Activated CD4-positive, alpha-beta T cell treated with anti-CD3 and anti-CD28 coated beads, Interleukin-2, Interleukin-4, amounts not matched to agents 100 ng/mL and 50 ng/mL, durations not matched to agents 16 hours and 8 hours (primary cell): ENCODE measurements at regions not wholly inside any gene's neighbourhood (a gene's known extent, or its start where the extent isn't known, plus 50 kb on each side); places are given as distances from the start of the nearest gene placed in this dataset.
"Not testable (repeated sequence)": the region's sequence is repeated elsewhere in the genome, so short reads cannot be mapped to it uniquely, and the experiment has no call there.

Experiments used
- DNase-seq: peaks from one replicate; pipeline ENCODE4 v3.0.0-alpha.2; 2020; ENCODE audit warnings: low spot score

DNA sequence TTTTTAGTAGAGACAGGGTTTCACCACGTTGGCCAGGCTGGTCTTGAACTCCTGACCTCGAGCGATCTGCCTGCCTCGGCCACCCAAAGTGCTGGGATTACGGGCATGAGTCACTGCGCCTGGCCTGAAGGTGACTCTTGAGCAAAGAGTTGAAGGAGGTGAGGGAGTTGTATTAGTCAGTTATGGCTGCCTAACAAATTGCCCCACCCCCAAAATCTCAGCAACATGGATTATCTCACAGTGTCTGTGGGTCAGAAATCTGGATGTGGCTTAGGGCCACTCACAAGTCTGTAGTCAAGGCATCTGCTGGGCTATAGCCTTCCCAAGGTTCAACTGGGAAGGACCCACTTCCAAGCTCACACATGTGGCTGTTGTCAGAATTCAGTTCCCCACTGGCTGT, 52.8 kb upstream of the ADGRE5 start:
- no peak for DNase-seq

DNA sequence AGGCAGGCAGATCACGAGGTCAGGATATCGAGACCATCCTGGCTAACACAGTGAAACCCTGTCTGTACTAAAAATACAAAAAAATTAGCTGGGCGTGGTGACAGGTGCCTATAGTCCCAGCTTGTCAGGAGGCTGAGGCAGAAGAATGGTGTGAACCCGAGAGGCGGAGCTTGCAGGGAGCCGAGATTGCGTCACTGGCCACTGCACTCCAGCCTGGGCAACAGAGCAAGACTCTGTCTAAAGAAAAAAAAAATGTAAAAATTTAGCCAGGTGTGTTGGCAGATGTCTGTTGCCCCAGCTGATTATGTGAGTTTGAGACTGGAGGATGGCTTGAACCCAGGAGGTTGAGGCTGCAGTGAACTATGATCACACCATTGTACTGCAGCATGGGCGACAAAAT, 54.2 kb upstream of the ADGRE5 start:
- not testable (repeated sequence) for DNase-seq

DNA sequence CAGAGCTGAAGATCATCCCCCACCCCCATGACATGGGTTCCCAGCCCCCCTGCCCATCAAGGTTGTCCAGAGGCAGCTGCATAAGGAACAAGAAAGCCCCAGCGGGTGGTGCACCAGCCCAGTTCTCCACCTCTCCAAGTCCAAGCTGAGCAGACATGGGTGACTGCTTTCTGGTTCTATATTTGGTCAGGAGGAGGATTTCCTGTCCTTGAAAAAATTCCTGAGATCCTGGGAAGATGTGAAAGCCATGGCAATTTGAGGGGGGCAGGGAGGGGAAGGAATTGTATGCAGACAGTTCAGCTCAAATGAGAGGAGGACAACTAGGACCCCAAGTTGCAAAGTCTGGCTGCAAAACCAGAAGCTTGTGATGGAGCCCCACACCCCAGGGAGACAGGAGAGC, 55.4 kb upstream of the ADGRE5 start:
- DNase-seq: no peak

DNA sequence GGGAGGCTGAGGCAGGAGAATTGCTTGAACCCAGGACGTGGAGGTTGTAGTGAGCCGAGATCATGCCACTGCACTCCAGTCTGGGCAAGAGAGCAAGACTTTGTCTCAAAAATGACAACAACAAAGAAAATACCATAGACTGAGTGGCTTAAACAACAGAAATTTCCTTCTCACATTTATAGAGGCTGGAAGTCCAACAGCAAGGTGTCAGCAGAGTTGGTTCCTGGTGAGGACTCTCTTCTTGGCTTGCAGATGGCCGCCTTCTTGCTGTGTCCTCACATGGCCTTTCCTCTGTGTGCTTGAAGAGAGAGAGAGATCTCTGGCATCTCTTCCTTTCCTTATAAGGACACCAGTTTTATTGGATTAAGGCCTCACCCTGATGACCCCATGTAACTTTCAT, 56.1 kb upstream of the ADGRE5 start:
- no peak for DNase-seq

DNA sequence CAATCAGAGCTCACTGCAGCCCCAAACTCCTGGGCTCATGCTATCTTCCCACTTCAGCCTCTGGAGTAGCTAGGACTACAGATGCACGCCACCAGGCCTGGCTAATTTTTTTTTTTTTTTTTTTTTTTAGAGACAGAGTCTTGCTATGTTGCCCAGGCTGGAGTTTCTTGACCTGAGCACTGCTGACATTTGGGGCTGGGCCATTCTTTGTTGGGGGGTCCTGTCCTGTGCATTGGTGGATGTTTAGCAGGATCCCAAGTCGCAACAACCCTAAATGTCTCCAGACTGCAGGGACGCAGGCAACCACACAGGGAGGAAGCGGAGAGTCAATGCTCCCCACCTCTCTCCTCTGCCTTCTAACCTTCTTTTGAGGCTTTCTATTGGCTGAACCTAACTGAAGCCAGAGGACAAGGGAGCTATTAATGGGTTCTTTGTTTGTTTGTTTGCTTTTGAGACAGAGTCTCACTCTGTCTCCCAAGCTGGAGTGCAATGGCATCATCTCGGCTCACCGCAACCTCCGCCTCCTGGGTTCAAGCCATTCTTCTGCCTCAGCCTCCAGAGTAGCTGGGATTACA, 58.3 kb upstream of the ADGRE5 start:
- no peak for DNase-seq

DNA sequence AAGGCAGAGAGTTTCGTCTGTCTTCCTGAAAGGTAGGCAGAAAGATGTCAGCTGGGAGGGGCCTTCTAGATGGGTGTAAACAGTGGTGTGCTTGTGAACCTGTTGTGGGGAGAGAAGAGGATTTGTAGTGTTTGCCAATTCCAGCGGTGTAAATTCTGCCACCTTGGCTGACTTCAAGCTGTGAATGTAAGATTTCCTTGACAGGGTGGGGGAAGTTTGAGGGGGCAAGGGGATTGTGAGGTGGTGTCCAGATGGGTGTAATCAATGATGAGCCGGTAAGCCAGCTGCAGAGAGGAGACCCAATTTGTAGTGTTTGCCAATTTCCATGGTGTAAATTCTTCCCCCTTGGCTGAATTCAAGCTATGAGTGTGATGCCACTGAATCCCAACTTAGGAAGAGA, 61.0 kb upstream of the ADGRE5 start:
- no peak for DNase-seq

DNA sequence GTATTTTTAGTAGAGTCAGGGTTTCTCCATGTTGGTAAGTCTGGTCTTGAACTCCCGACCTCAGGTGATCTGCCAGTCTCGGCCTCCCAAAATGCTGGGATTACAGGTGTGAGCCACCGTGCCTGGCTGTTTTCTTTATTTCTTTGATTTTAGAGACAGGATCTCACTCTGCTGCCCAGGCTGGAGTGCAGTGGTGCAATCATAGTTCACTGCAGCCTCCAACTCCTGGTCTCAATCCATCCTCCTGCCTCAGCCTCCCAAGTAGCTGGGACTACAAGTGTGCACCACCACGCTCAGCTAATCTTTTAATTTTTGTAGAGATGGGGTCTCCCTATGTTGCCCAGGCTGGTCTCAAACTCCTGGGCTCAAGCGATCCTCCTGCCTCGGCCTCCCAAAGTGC, 61.5 kb upstream of the ADGRE5 start:
- not testable (repeated sequence) for DNase-seq

DNA sequence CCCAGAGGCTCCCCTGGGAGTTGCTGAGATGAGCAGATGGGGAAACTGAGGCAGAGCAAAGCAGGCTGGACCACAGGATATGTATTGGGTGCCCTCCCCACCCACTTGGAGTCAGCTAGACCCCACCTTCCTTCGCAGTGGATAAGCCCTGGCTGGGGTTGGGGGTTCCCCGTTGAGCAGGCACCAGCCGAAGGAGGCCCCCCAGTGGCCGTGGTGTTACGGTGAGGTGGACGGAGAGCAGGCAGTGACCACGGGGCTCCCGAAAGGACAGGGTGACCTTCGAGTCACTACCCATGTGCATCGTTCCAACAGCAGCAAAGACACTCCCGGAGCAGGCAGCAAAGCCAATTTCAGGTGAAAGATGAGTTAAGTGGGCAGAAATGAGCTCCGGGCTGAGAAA, 62.4 kb upstream of the ADGRE5 start:
- DNase-seq: no peak

DNA sequence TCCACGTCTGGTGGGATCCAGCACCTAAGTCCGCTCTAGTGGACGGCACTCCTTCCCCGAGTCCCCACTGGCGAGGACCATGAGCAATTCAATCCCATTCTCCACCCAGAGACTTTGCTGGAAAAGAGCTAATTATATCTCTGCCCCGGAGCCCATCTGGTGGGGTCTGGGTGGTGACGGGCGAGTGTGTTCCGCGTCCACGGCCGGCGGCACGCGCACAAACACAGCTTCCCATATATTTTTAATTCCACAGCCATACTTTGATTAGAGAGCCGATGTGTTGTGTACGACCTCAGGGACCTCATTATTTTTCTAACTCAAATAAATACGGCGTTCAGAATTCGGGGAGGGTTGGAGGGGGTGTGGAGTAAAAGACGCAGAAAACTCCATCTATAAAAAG, 64.1 kb upstream of the ADGRE5 start:
- DNase-seq: no peak

DNA sequence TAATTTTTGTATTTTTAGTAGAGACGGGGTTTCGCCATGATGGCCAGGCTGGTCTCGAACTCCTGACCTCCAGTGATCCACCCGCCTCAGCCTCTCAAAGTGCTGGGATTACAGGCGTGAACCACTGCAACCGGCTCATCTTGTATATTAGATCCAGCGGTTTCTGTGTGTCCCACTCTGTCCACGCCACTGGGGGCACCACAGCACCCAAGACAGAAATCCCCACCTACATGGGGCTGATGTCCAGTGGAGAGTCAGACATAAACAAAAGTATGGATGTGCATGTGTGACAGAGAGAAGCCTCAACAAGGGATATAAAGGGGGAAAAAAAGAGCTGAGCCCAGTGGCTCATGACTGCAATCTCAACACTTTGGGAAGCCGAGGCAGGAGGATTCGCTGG, 65.8 kb upstream of the ADGRE5 start:
- DNase-seq: no peak

DNA sequence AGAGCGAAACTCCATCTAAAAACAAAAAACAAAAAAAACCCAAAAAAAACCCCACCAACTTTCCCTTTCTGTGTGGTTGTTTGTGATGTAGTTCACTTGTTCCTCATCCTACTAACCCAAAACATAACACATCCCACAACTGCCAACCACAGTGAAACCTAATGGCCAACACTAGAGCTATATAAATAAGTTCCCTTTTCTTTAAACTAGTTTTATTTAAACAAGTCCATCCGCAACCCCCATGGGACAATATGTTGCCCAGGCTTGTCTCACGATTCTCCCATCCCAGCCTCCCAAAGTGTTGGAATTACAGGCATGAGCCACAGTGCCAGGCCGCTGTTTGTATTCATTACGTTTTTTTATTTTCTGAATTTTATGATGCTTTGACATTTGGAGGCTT, 71.2 kb upstream of the ADGRE5 start:
- no peak for DNase-seq

DNA sequence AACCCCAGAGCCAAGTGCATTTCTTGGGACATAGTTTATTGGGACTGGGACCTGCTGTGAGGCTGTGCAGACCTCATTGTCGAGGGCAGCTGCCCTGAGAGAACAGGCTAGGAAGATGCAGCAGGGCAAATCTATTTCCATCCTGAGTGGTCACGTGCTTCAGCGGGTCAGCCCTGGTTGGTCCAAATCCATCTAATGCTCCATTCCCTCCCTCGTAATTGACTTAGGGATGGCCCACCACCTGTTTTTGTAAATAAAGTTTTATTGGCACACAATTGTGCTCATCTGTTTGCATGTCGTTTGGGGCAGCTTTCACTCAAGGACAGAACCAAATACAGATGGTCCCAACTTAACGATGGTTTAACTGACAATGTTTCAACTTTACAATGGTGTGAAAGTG, 75.5 kb upstream of the ADGRE5 start:
- no peak for DNase-seq

DNA sequence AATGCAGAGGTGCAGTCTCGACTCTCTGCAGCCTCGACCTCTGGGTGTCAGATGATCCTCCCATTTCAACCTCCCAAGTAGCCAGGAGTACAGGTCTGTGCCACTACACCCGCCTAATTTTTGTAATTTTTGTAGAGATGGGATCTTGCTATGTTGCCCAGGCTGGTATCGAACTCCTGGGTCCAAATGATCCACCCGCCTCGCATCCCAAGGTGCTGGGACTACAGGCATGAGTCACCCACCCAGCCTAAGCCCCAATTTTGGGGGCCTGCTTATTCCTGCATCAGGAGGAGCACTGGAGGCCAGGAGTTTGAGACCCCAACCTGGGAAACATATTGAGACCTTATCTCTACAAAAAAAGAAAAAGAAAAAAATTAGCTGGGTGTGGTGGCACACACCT, 80.1 kb upstream of the ADGRE5 start:
- no peak for DNase-seq

DNA sequence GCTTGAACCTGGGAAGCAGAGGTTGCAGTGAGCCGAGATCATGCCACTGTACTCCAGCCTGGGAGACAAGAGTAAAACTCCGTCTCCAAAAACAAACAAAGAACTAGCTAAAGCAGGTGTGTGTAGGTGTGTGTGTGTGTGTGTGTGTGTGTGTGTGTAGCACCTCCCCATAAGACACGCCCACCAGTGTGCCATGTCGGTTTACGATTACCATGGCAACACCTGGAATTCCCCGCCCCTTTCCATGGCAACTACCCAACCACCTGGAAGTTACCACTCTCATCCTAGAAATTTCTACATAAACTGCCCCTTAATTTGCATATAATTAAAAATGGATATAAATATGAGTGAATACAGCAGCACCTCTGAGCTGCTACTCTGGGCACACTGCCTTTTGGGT, 80.9 kb upstream of the ADGRE5 start:
- no peak for DNase-seq

DNA sequence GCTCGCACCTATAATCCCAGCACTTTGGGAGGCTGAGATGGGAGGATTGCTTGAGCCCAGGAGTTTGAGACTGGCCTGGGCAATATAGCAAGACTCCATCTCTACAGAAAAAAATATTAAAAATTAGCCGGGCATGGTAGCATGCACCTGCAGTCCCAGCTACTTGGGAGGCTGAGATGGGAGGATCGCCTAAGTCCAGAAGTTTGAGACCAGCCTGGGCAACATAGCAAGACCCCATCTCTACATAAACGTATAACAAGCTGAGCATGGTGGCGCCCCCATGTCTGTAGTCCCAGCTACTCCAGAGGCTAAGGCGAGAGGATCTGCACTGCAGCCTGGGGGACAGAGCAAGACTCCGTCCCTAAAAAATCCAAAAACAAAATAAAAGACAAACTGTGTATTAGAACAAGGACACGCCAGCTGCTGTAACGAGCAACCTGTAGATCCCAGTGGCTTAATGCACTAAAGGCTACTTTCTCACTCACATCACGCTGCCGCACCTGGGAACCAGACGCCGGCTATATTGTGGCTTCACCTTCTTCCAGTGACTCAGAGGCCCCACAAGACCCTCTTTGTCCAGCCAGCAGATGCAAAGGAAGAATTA, 81.9 kb upstream of the ADGRE5 start:
- not testable (repeated sequence) for DNase-seq

DNA sequence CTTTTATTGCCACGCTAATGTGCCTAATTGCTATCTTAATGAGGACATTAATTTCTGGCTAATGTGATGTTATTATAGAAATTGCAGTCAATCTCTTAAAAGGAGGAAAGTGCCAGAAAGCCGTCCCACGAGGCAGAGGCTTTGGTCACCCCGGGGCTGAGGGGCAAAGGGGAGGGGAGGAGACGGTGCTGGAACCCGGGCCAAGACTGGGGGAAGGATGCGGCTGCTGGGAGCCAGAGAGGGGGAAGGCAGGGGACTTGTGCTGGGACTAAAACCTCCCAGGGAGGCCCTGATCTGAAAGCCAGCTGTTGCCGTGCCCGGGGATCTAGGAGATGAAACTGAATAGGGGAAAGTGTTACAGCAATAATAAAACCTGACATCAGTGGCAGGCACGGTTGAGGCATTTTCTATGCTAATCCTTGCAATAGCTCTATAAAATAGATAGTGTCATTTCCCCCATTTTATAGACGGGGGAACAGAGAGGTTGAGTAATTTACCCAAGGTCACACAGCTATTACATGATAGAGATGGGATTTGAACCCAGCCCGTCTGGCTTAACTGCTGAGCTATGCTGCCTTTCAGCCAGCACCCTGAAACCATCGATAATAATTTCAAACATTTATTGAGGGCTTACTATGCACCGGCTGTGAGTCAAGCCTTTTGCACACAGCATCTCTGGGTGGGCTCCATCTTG, 83.2 kb upstream of the ADGRE5 start:
- not testable (repeated sequence) for DNase-seq

DNA sequence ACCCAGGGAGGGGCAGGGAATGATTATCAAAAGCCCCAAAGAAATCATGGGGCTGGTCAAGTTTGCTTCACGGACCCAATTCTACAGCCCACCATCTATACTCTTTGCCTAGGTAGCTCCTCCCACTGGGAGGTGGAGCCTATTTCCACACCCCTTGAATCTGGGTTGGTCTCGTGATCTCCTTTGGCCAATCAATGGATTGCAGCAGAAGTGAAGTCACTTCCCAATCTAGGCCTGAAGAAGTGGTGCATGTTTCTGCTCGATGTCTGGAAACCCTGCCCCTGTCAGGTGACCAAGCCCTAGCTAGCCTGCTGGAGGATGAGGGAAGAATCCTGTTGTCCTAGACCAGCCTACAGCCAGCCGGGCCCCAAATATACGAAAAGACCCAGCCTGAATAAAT, 86.3 kb upstream of the ADGRE5 start:
- not testable (repeated sequence) for DNase-seq

DNA sequence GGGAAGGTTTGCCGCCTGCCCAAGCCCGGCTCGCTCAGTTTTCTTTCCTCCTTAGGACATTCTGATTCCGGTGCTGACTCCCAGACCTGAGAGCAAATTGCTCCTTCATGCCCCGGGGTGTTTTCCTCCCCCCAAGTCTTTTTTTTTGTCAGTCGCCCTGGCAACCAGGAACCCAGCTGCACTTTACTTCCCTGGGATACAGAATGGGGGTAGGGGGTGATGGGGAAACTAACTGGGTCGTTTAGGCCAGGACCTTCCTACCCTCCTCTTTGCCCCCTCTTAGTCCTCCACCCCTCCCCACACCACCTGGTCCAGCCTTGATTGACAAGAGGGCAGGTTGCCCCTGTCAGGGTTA, 87.5 kb upstream of the ADGRE5 start:
- DNase-seq: not testable (repeated sequence)

DNA sequence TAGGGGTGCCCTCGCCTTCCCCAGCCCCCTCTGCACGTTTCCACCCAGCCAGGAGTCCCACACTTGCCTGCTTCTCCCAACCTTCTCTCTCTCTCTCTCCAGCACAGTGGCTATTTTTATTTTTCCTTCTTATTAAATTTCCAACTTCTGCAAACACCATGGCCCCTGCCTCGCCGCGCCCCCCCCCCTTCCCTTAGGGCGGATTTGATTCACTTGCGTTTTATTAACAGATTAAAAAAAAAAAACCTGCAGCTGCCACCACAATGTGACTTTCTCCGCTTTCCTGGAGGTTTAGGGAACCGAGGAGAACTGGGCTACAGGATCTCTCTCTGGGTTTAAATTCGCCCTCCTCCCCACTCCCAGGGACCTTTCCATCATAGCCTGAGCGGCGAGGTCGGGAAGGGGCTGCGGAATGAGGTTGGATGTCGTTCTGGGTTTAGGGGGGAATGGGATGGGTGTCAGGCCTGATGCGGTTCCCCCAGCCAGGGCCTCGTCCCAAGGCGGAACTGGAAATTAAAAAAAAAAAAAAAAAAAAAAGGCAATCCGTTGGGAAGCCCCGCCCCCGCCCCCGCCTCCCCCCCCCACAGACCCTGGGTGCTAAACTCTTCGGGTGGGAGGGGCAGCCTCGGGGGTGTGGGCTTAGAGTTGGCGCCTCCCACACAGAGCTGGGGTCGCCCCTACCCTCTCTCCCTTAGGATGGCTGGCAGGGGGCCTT, 87.3 kb upstream of the ADGRL1 start:
- DNase-seq: not testable (repeated sequence)

DNA sequence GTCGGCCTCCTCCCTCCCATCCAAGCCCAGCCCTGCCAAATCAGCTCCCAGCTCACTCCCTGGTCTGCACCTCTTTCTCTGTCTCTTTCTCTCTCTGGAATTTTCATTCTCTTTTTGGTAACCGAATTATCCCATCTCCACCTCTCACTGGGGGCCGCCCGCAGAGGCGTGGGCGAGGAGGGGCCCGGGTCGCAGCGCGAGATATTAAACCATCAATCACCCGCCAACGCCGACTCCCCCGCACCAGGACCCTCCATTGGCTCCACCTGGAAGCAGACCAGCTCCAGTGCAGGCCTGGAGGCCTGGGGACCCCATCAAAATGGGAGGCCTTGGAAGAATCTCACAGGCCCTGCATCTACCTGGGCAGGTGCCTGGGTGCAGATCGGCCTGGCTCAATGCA, 83.8 kb upstream of the ADGRL1 start:
- not testable (repeated sequence) for DNase-seq

DNA sequence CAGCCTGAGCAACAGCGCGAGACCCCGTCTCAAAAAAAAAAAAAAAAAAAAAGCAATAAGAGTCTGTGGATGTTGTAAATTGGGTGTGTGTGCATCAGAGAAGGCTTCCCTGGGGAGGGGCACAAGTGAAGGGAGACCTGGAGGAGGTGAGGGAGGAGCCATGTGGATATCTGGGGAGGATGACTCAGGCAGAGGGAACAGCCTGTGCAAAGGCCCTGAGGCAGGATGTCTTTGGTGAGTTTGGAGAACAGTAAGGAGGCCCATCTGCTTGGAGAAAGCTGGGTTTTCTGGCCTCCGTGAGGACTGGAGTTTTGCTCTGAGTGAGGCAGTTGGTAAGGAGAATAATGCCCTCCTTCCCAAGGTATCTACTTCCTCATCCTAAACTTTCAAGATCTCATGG, 81.9 kb upstream of the ADGRL1 start:
- DNase-seq: not testable (repeated sequence)

DNA sequence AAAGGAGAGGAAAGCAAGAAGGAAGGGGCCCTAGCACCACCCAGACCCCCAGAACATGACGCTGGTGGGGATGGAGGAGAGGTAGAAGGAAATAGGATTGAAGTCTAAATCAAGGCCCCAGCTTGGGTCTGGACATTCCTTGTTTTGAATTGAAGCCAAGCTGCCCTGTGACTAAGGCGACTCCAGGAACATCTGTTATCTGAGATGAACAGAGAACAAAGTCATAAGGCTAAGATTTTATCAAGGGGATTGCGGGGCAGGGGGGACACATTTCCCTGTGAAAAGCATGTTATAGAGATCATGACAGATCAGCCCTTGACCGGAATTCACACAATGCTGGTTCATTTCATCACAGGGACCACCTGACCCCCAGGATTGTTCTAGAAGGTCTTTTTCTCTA, 80.6 kb upstream of the ADGRL1 start:
- not testable (repeated sequence) for DNase-seq

DNA sequence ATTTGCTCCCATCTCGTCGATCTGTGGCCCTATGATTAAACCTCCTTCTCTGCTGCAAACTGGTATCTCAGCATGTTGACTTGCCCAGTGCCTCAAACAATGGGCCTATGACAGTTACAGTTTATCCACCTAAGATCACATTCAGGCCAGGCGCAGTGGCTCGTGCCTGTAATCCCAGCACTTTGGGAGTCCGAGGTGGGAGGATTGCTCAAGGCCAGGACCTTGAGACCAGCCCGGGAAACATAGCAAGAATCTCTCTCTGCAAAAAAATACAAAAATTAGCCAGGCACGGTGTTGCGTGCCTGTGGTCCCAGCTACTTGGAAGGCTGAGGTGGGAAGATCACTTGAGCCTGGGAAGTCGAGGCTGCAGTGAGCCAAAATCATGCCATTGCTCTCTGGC, 79.8 kb upstream of the ADGRL1 start:
- DNase-seq: not testable (repeated sequence)
